HG03139 (cell line): ENCODE measurements at regions not wholly inside any gene's neighbourhood (a gene's known extent, or its start where the extent isn't known, plus 50 kb on each side); places are given as distances from the start of the nearest gene placed in this dataset.

Experiments
- ATAC-seq: cut with Tn5 transposase; IDR thresholded peaks from one replicate; pipeline ENCODE4 v1.9.1; 2021; ENCODE audit not compliant: unreplicated experiment

GRCh38 chr11:8796941-8797340, 114.0 kb upstream of the AKIP1 start:
- ATAC-seq = no peak

- ATAC-seq = no peak
Observed at GRCh38 chr11:8799273-8799672, 111.7 kb upstream of the AKIP1 start.

- ATAC-seq = no peak
Observed at GRCh38 chr11:8800520-8801110, 110.4 kb upstream of the AKIP1 start.

GRCh38 chr11:8801121-8801520, 109.9 kb upstream of the AKIP1 start:
- ATAC-seq = no peak

- no peak for ATAC-seq
Observed at GRCh38 chr11:8802251-8802650, 108.7 kb upstream of the AKIP1 start.

DNA sequence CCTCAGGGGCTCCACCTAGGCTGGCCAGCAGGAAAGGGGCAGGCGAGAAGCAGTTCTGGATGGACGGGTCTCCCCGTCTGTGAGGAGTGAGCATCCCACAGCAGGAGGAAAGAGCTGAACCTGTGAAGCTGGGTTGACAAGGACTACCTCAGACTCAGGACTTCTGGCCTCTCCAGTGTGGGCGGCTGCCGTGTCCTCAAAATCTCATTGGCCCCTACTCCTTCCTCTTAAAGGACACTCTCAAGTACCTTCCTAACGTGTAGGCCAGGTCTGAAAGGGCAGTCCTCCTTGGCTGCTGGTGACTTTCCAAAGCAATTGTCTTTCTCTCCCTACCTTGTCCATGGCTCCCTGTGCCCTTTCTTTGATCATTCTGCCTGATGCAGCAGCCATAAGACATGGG, 107.0 kb upstream of the AKIP1 start:
- ATAC-seq = no peak

- no peak for ATAC-seq
Observed at GRCh38 chr11:8805296-8805695, 105.7 kb upstream of the AKIP1 start.

- no peak for ATAC-seq
Observed at GRCh38 chr11:8806974-8807373, 104.0 kb upstream of the AKIP1 start.

DNA sequence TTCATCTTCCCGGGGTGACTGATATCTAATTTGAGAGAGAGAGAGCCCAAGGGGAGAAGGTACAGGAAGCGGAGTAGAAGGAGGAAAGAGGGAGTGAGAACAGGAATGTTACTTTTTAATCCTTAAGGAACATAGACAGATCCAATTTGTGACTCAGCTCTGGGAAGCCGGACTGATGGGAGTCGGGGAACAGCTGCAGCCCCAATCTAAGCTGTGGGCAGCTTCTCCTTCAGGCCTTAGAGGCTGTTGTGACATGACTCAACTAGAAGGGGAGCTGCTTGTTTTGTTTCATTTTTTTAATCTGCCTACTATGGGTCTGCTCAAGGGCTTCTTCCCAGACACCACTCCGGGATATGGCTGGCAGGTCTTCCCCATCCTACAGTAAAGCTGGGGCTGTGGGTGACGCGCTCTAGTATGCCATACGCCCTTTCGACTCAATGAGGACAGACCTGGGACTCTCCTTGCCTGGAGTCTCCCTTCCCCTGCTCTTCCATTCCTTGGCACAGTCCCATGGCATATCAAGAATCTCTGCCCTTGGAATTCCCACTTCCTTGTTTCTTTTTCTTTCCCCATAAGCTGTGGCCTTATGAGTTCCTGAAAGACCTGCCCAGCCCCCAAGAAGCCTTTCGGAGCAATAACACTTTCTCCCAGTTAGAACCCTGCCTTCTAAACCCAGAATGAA, 103.3 kb upstream of the AKIP1 start:
- no peak for ATAC-seq

DNA sequence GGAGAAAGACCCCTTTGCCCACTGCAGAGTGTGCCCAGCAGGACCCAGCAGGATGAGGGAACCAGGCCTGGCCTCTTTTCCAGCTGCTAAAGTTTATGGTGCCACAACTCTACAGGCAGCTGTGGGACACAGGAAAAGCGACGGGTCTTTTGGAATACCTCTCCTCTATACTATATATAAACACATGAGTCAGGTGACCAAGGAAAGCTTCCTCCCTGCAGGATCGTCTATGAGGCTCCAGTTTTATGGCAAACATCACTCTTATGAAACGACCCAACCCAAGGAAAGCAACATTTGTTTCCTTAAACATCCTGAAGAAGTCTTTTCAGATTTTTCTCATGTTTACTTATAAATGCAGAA, 102.8 kb upstream of the AKIP1 start:
- no peak for ATAC-seq

GRCh38 chr11:8809241-8809938, 101.6 kb upstream of the AKIP1 start:
- no peak for ATAC-seq

GRCh38 chr11:8809939-8810539, 101.0 kb upstream of the AKIP1 start:
- no peak for ATAC-seq

GRCh38 chr11:8810540-8811301, 100.3 kb upstream of the AKIP1 start:
- ATAC-seq = no peak

- ATAC-seq = no peak
Observed at GRCh38 chr11:8811571-8811970, 99.4 kb upstream of the AKIP1 start.

DNA sequence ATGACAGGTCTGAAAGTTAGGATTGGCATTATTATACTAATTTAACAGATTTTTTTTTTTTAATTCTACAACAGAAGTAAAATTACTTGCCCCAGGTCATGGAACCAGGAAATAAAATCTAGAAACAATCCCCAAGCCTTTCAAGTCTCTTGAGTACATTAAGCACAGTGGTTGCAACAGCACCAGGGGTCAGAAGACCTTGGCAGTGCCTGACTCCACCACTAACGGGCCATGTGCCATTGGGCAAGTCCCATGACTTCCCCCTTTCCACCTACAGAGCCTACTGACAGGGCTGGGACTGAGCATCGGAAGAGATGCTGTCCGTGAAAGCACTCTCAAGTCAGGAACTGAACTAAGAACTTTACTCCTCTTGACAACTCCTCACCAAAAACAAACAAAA, 98.6 kb upstream of the AKIP1 start:
- no peak for ATAC-seq

DNA sequence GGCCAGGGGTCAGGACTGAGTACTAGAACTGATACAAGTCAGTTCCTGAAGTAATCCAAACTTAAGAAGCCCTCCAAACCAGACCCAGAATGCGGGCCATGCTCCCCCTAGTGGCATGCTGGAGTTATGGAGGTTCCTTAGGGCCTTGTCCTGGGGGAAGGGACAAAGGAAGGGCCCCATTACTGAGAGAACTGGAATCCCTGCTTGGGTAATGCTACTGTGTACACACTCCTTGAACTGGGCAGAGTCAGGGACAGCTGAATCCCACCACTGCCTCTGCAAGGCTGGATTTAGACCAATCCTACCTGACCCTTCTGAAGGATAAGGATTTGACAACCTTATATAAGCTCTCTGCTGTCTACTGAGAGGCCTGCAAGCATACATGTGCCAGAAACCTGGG, 97.3 kb upstream of the AKIP1 start:
- no peak for ATAC-seq

DNA sequence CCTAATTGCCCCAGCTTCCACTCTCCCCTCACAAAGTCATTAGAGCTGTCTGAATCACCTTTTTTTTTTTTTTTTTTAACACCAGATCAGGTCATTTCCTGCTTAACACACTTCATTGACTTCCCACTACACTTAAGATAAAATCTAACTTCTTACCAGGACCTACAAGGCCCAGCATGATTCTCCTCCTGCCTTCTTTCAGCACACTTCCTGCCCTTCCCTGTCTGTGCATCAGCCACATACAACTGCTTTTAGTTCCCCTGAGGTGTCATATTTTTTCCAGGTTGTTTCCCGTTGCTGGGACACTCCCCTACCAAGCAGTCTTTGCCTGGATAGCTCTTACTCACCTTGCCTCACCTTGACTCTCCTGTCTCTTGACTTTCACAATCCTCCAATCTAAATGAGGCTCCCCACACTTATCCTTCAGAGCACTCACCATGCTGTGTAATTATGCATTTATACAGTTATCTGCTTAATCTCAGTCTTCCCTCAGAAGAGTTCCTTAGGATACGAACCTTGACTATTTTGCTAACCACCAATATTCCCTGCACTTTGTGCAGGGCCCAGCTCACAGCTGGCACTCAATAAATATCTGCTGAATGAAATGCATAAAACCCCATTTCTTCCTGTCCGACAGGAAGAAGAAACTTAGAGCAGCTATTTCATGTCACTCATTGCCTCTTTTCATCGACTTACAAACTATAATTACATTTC, 96.6 kb upstream of the AKIP1 start:
- no peak for ATAC-seq

GRCh38 chr11:8814923-8815240, 96.1 kb upstream of the AKIP1 start:
- no peak for ATAC-seq

DNA sequence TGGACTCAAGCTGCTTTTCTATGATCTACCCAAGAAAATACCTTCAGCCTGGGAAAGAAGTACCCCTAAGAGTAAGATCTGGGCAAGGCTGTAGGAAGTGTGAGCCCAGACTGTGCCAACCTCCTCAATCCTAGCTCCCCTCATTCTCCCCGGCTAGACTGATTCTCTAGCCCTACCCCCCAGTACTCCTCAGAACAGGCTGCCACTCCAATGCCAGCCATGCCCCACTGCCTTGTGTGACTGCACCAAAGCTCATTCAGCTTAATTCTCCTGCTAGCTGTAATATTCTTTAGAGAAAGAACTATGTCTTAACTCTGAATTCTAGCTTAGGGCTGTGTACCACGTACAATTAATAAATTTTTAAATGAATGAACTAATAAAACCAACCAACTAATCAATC, 92.6 kb upstream of the AKIP1 start:
- no peak for ATAC-seq

DNA sequence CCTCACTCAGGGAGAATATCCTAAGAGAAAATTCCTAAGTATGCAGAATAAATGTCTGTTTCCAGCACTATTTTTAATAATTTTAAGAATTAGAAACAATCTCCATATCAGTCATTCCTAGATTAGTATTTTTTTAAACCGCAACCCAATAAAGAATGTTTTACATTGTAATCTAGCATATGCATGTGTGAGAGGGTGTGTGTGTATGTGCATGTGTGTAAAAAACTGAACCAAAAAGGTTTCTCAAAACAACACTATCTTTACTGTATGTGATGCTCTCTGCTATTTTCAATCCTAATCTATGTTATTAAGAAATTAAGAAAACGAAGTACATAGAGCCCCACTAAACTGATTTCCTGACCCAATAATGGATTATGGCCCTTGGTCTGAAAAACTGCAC, 90.6 kb upstream of the AKIP1 start:
- ATAC-seq = no peak

DNA sequence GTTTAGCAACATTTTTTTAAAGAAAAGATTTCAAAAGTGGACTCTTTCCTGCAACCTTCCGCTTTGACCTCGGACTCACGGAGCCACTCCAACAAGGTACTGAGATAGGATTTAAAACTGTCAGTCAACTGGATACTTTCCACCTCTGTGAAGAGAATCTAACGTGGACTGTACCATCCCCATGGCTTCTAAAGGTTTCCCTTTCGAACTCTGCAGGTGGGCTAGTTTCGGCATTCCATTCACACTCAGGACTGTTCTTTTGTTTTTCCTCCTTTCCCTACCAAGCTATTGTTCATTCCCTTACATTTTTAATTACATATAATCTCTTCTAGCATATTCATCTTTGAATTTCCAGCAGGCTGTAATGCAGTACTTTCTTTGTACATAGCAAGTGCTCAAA, 88.5 kb upstream of the AKIP1 start:
- no peak for ATAC-seq
